COLO829 (cell line): ENCODE measurements at regions not wholly inside any gene's neighbourhood (a gene's known extent, or its start where the extent isn't known, plus 50 kb on each side); places are given as distances from the start of the nearest gene placed in this dataset.
A peak's percentile ranks its signal among the peaks of the same experiment; 100 is the strongest.

Source experiments
- DNase-seq: peaks from one replicate; pipeline ENCODE4 v3.0.0; 2012; ENCODE audit warnings: low spot score

- DNase-seq, result no peak
These were observed 70.6 kb upstream of the GGTLC1 start for GRCh38 chr20:24059174-24059573.

GRCh38 chr20:24056491-24056890, 67.9 kb upstream of the GGTLC1 start:
- DNase-seq, result no peak

GRCh38 chr20:24052599-24053275, 64.2 kb upstream of the GGTLC1 start:
- DNase-seq, result no peak

GRCh38 chr20:24051160-24051559, 62.6 kb upstream of the GGTLC1 start:
- DNase-seq, result no peak

GRCh38 chr20:24050119-24050518, 61.5 kb upstream of the GGTLC1 start:
- DNase-seq, result peak; percentile 51

GRCh38 chr20:24049081-24049480, 60.5 kb upstream of the GGTLC1 start:
- DNase-seq, result no peak

- no peak for DNase-seq
These were observed 59.5 kb upstream of the GGTLC1 start for GRCh38 chr20:24048024-24048611.

GRCh38 chr20:24046888-24047287, 58.3 kb upstream of the GGTLC1 start:
- DNase-seq, result no peak

- DNase-seq, result no peak
These were observed 57.2 kb upstream of the GGTLC1 start for GRCh38 chr20:24045621-24046318.

- no peak for DNase-seq
These were observed 54.7 kb upstream of the GGTLC1 start for GRCh38 chr20:24043294-24043693.

GRCh38 chr20:24042646-24043045, 54.1 kb upstream of the GGTLC1 start:
- DNase-seq, result no peak

- no peak for DNase-seq
These were observed 52.4 kb upstream of the GGTLC1 start for GRCh38 chr20:24040896-24041459.

GRCh38 chr20:24039196-24039595, 50.6 kb upstream of the GGTLC1 start:
- DNase-seq, result no peak
